HL-60 (cell line): ENCODE measurements at regions not wholly inside any gene's neighbourhood (a gene's known extent, or its start where the extent isn't known, plus 50 kb on each side); places are given as distances from the start of the nearest gene placed in this dataset.

ENCODE experiments used
- DNase-seq, 2 experiments: peaks; one replicate each; pipeline ENCODE4 v3.0.0-alpha.2; 2010 to 2020; ENCODE audit warnings: low read depth in 1 of 2, low spot score in 1 of 2
- H3K27ac ChIP-seq: fragments of 250-450 bp; sonication (Bioruptor Pico); replicated peaks from 2 replicates; pipeline ENCODE4 v1.5.1; 2020; ENCODE audit warnings: mild to moderate bottlenecking, moderate library complexity
- H3K27me3 ChIP-seq: fragments of 250-450 bp; sonication (Bioruptor Pico); 2 replicates; pipeline ENCODE4 v1.5.1; 2021; ENCODE audit warnings: mild to moderate bottlenecking, moderate library complexity; ENCODE audit not compliant: insufficient read depth, poor library complexity, severe bottlenecking
- H3K4me3 ChIP-seq: replicated peaks from 2 replicates; pipeline ENCODE4 v1.5.1; 2011; ENCODE audit warnings: mild to moderate bottlenecking, control low read depth, low read length; ENCODE audit not compliant: insufficient read depth
- GABPA ChIP-seq: IDR thresholded peaks from 2 replicates; pipeline ENCODE4 v1.6.1; 2012; ENCODE audit warnings: low read depth
- POLR2AphosphoS5 ChIP-seq: IDR thresholded peaks from 2 replicates; pipeline ENCODE4 v1.6.1; 2012; ENCODE audit warnings: low read depth
- SPI1 ChIP-seq: IDR thresholded peaks from 2 replicates; pipeline ENCODE4 v1.6.1; 2012; ENCODE audit warnings: low read depth, mild to moderate bottlenecking, borderline replicate concordance
- TF ChIP-seq, protein P1 (sequence below): IDR thresholded peaks from one replicate; pipeline ENCODE4 v1.5.1; 2011; ENCODE audit warnings: low read length, control low read depth, inconsistent platforms; ENCODE audit not compliant: insufficient read depth
- TF ChIP-seq, protein P2 (sequence below): IDR thresholded peaks from 2 replicates; pipeline ENCODE4 v1.6.1; 2012; ENCODE audit warnings: low read depth; ENCODE audit not compliant: insufficient replicate concordance

DNA sequence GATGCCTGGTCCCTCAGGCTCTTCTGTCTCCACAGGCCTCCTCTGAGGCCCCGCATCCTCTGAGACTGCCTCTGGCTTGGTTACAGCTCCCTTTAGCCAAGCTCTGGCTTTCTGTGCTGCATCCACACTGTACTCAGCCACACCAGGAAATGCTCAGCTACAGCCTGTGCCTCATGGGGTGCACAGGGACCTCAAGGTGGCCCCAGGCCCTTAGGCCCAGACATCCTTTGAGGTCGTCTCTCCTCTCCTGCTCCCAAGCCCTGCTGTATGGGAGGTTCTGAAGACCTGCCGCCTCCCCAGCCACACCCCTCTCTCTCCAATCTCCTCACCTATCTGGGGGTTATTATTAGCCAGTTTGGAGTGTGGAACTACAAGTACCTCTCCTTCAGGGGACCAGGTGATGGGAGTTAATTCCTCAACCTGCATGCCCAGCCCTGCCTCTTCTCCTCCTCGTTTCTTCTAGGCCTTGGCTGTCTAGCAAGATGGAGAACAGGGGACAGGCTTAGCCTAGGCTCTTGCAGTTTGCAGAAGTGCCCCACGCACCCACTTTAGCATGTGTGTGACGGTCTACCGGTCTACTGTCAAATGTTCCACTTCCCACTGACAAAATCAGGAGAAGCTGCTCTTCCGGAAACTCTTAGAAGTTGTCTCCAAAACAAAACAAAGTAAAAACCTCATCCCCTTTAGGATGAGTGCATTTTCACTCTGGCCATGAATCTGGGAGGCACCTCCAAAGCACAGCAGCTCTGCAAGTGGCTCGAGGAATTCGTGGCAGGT is 64.0 kb upstream of the WAC start:
- H3K4me3 ChIP-seq: no peak overlapping the region
- TF ChIP-seq, protein P1, sequence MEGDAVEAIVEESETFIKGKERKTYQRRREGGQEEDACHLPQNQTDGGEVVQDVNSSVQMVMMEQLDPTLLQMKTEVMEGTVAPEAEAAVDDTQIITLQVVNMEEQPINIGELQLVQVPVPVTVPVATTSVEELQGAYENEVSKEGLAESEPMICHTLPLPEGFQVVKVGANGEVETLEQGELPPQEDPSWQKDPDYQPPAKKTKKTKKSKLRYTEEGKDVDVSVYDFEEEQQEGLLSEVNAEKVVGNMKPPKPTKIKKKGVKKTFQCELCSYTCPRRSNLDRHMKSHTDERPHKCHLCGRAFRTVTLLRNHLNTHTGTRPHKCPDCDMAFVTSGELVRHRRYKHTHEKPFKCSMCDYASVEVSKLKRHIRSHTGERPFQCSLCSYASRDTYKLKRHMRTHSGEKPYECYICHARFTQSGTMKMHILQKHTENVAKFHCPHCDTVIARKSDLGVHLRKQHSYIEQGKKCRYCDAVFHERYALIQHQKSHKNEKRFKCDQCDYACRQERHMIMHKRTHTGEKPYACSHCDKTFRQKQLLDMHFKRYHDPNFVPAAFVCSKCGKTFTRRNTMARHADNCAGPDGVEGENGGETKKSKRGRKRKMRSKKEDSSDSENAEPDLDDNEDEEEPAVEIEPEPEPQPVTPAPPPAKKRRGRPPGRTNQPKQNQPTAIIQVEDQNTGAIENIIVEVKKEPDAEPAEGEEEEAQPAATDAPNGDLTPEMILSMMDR: no peak
- TF ChIP-seq SPI1 (peak; percentile 54; the same call in 1 of the 2 replicates), GABPA (no peak), POLR2AphosphoS5 (no peak)
- TF ChIP-seq, protein P2, sequence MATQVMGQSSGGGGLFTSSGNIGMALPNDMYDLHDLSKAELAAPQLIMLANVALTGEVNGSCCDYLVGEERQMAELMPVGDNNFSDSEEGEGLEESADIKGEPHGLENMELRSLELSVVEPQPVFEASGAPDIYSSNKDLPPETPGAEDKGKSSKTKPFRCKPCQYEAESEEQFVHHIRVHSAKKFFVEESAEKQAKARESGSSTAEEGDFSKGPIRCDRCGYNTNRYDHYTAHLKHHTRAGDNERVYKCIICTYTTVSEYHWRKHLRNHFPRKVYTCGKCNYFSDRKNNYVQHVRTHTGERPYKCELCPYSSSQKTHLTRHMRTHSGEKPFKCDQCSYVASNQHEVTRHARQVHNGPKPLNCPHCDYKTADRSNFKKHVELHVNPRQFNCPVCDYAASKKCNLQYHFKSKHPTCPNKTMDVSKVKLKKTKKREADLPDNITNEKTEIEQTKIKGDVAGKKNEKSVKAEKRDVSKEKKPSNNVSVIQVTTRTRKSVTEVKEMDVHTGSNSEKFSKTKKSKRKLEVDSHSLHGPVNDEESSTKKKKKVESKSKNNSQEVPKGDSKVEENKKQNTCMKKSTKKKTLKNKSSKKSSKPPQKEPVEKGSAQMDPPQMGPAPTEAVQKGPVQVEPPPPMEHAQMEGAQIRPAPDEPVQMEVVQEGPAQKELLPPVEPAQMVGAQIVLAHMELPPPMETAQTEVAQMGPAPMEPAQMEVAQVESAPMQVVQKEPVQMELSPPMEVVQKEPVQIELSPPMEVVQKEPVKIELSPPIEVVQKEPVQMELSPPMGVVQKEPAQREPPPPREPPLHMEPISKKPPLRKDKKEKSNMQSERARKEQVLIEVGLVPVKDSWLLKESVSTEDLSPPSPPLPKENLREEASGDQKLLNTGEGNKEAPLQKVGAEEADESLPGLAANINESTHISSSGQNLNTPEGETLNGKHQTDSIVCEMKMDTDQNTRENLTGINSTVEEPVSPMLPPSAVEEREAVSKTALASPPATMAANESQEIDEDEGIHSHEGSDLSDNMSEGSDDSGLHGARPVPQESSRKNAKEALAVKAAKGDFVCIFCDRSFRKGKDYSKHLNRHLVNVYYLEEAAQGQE: no peak
- peak in 1 of 2 experiments; percentile 53 for DNase-seq
- no peaks in the 10 kb centered on the region for H3K27me3 ChIP-seq
- 0 out of 2 replicates have a peak overlapping the region, but pooled peaks have one; percentile 1 for H3K27ac ChIP-seq

DNA sequence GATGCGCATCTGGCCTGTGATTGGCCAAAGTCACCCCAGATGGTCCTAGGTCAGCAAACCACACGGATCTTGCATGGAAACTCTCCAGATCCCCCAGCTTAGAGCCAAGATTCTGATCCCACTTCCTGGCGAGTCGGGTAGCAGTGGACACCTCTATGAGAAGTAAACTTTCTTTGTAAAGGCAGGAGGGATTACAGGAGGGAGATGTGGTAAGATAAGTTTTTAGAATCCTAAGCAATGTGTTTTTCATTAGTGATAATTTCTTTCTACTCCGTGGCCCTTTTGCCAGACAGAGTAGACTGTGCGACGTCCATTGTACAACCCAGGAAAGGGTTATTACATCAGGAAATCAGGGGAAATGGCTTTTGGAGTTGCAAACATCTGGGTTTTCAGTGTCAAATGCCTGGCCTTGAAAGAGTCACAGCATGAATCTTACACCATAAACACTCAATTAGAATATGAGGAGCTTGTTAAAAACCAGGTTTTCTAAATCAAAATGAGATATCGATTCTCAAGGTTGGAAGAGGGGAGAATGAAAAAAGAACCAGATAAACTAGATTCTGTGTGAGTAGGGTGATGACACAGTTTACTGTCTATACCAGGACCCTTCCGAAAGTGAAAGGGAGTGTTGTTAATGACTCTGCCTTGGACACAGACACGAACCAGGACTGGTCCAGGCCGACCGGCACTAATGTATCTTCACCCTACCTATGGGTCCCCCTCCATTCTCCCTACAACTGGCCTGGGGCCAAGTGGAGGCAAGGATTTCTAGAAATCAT is 61.9 kb upstream of the WAC start:
- Histone ChIP-seq H3K27ac (no peak overlapping the region), H3K4me3 (no peak overlapping the region), H3K27me3 (no peaks in the 10 kb centered on the region)
- TF ChIP-seq, protein P1: no peak
- TF ChIP-seq, protein P2: no peak
- TF ChIP-seq POLR2AphosphoS5: no peak
- no peak for TF ChIP-seq GABPA
- TF ChIP-seq SPI1: no peak
- DNase-seq: no peak

DNA sequence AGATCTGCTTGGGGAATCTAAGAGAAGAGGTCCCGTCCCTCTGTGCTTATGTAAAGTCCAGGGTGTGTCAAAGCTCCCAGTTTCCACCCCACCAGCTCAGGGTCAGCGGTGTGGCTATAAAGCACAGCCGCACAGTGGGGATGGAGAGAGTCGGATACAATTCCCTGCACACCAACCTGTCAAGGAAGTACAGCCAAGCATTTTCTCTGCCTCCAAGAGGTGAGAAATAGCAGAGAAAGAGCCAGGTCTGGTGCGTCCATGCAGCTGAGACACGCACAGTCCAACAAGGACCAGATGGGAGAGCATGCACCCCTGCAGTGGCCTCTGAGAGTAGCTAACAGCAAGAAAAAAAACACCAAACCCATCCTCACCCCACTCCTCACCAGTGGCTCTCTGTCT is 61.3 kb upstream of the WAC start:
- Histone ChIP-seq H3K27ac (no peak overlapping the region), H3K27me3 (no peaks in the 10 kb centered on the region)

More for the DNA sequence above, 61.3 kb upstream of the WAC start:
- DNase-seq: no peak
- TF ChIP-seq POLR2AphosphoS5 (no peak), SPI1 (no peak), GABPA (no peak)
- TF ChIP-seq, protein P2: no peak
- TF ChIP-seq, protein P1: no peak
- H3K4me3 ChIP-seq: no peak overlapping the region
